GM23338 (cell line): ENCODE measurements at regions not wholly inside any gene's neighbourhood (a gene's known extent, or its start where the extent isn't known, plus 50 kb on each side); places are given as distances from the start of the nearest gene placed in this dataset.

Experiments
- ATAC-seq: fragments of 200-7000 bp; cut with Tn5 transposase; 3 replicates; pipeline ENCODE4 v1.9.1; 2020
- DNase-seq: peaks from one replicate; pipeline ENCODE4 v3.0.0-alpha.2; 2015; ENCODE audit warnings: low spot score
- H2AFZ ChIP-seq: fragments of 200-600 bp; sonication (generic); 2 replicates; pipeline ENCODE4 v1.8.0; 2016; ENCODE audit warnings: antibody characterized with exemption, mild to moderate bottlenecking, moderate library complexity
- H3F3A ChIP-seq: fragments of 200-600 bp; sonication (generic); replicated peaks from 2 replicates; pipeline ENCODE4 v1.8.0; 2017; ENCODE audit warnings: antibody characterized with exemption, mixed run types, low read depth
- H3K27ac ChIP-seq: fragments of 200-600 bp; sonication (generic); 2 replicates; pipeline ENCODE4 v1.6.1; 2016; ENCODE audit warnings: low read depth
- H3K27me3 ChIP-seq: fragments of 200-600 bp; sonication (generic); 2 replicates; pipeline ENCODE4 v1.8.0; 2016; ENCODE audit warnings: mild to moderate bottlenecking, mixed run types, moderate library complexity; ENCODE audit not compliant: insufficient read depth
- H3K36me3 ChIP-seq: fragments of 200-600 bp; sonication (generic); 2 replicates; pipeline ENCODE4 v1.8.0; 2016; ENCODE audit warnings: mild to moderate bottlenecking; ENCODE audit not compliant: insufficient read depth
- H3K4me1 ChIP-seq: fragments of 200-600 bp; sonication (generic); 2 replicates; pipeline ENCODE4 v1.8.0; 2016; ENCODE audit warnings: mild to moderate bottlenecking, moderate library complexity; ENCODE audit not compliant: insufficient read depth
- H3K4me2 ChIP-seq: fragments of 200-600 bp; sonication (generic); 2 replicates; pipeline ENCODE4 v1.7.1; 2017; ENCODE audit warnings: mixed run types
- H3K4me3 ChIP-seq: fragments of 200-600 bp; sonication (generic); 2 replicates; pipeline ENCODE4 v1.6.1; 2016; ENCODE audit warnings: mixed run types
- H3K79me2 ChIP-seq: fragments of 200-600 bp; sonication (generic); replicated peaks from 2 replicates; pipeline ENCODE4 v1.8.0; 2017; ENCODE audit warnings: mild to moderate bottlenecking; ENCODE audit not compliant: insufficient read depth
- H3K9me2 ChIP-seq: fragments of 200-600 bp; sonication (generic); 2 replicates; pipeline ENCODE4 v1.8.0; 2017; ENCODE audit not compliant: insufficient read depth
- H4K20me1 ChIP-seq: fragments of 200-600 bp; sonication (generic); replicated peaks from 2 replicates; pipeline ENCODE4 v1.8.0; 2017; ENCODE audit warnings: mild to moderate bottlenecking; ENCODE audit not compliant: insufficient read depth
- H3K27ac Mint-ChIP-seq: 2 replicates; pipeline ENCODE4 v1.8.0; 2020; ENCODE audit warnings: inconsistent platforms, mild to moderate bottlenecking, moderate library complexity, mixed read lengths
- H3K27me3 Mint-ChIP-seq: 3 replicates; pipeline ENCODE4 v1.8.0; 2022; ENCODE audit warnings: low read depth, mild to moderate bottlenecking, moderate library complexity, mixed read lengths, inconsistent platforms; ENCODE audit not compliant: insufficient read depth, poor library complexity
- H3K36me3 Mint-ChIP-seq: 3 replicates; pipeline ENCODE4 v1.8.0; 2021; ENCODE audit warnings: low read depth, mild to moderate bottlenecking, inconsistent platforms, moderate library complexity, mixed read lengths
- H3K4me1 Mint-ChIP-seq: 3 replicates; pipeline ENCODE4 v1.8.0; 2020; ENCODE audit warnings: mild to moderate bottlenecking, inconsistent platforms, mixed read lengths
- H3K4me3 Mint-ChIP-seq: 3 replicates; pipeline ENCODE4 v1.8.0; 2021; ENCODE audit warnings: moderate library complexity, mild to moderate bottlenecking, inconsistent platforms, mixed read lengths
- H3K9me3 Mint-ChIP-seq: 3 replicates; pipeline ENCODE4 v1.8.0; 2020; ENCODE audit warnings: moderate library complexity, mild to moderate bottlenecking, inconsistent platforms, mixed read lengths
- CREB1 ChIP-seq: fragments of 250-450 bp; sonication (Bioruptor Pico); IDR thresholded peaks from 2 replicates; pipeline ENCODE4 v1.5.0; 2020; ENCODE audit warnings: low read depth, mild to moderate bottlenecking, moderate library complexity
- EZH2 ChIP-seq: fragments of 200-600 bp; sonication (generic); IDR thresholded peaks from one replicate; pipeline ENCODE4 v1.8.0; 2017; ENCODE audit warnings: antibody characterized with exemption, mild to moderate bottlenecking, low read depth; ENCODE audit not compliant: unreplicated experiment
- EZH2phosphoT487 ChIP-seq: fragments of 200-600 bp; sonication (generic); IDR thresholded peaks from one replicate; pipeline ENCODE4 v1.8.1; 2018; ENCODE audit warnings: antibody characterized with exemption; ENCODE audit not compliant: unreplicated experiment
- JUNB ChIP-seq: IDR thresholded peaks from one replicate; pipeline ENCODE4 v1.6.1; 2016; ENCODE audit warnings: antibody characterized with exemption; ENCODE audit not compliant: unreplicated experiment
- NANOG ChIP-seq: IDR thresholded peaks from 2 replicates; pipeline ENCODE4 v1.6.1; 2016; ENCODE audit warnings: antibody characterized with exemption, borderline replicate concordance
- POLR2AphosphoS5 ChIP-seq: IDR thresholded peaks from 2 replicates; pipeline ENCODE4 v1.6.1; 2016; ENCODE audit warnings: antibody characterized with exemption, low read depth
- STAT1 ChIP-seq: IDR thresholded peaks from one replicate; pipeline ENCODE4 v1.6.1; 2016; ENCODE audit warnings: antibody characterized with exemption; ENCODE audit not compliant: unreplicated experiment
- ZNF114 ChIP-seq: fragments of 250-450 bp; sonication (Bioruptor Pico); IDR thresholded peaks from 2 replicates; pipeline ENCODE4 v1.5.0; 2020; ENCODE audit warnings: mild to moderate bottlenecking, moderate library complexity
- ZNF331 ChIP-seq: fragments of 250-450 bp; sonication (Bioruptor Pico); IDR thresholded peaks from 2 replicates; pipeline ENCODE4 v1.5.0; 2020; ENCODE audit warnings: low read depth, mild to moderate bottlenecking, moderate library complexity
- TF ChIP-seq, protein P1 (sequence below), 2 experiments: fragments of 200-600 bp in 1 of 2; sonication (generic) in 1 of 2; conservative IDR thresholded peaks; 2 replicates each; pipeline versions ENCODE4 v1.5.1 to v1.6.1; 2016 to 2017; ENCODE audit warnings: antibody characterized with exemption in 2 of 2, low read depth in 2 of 2, mild to moderate bottlenecking in 2 of 2, moderate library complexity in 1 of 2
- TF ChIP-seq, protein P2 (sequence below): IDR thresholded peaks from one replicate; pipeline ENCODE4 v1.6.1; 2018; ENCODE audit warnings: antibody characterized with exemption; ENCODE audit not compliant: unreplicated experiment
- TF ChIP-seq, protein P3 (sequence below): fragments of 250-450 bp; sonication (Bioruptor Pico); IDR thresholded peaks from 2 replicates; pipeline ENCODE4 v1.5.0; 2020; ENCODE audit warnings: mild to moderate bottlenecking, moderate library complexity
- TF ChIP-seq, protein P4 (sequence below): IDR thresholded peaks from 2 replicates; pipeline ENCODE4 v1.6.1; 2016; ENCODE audit warnings: antibody characterized with exemption

DNA sequence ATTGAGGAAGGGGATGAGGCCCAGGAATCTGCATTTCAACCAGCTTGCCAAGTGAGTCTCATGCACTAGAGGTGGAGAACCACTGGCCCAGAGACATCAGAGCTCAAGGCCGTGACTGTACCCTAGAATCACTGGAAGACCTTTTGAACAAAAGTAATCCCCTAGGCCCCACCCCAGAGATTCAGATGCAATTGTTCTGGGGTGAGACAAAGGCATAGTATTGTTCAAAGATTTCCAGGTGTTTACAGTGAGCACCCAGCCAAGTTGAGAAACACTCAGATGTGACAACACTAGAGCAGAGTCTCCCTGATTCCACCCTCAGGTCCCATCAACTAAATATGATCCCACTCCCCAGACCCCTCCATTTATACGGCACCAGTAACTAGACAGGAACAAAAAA is 290.3 kb upstream of the TLE3 start:
- Histone ChIP-seq H3K79me2 (no peaks in the 10 kb centered on the region), H3K27me3 (no peaks in the 10 kb centered on the region), H3K27ac (no peak overlapping the region), H3K4me3 (no peak overlapping the region), H2AFZ (no peak overlapping the region), H3K4me2 (no peak overlapping the region), H3K36me3 (no peaks in the 10 kb centered on the region), H3K4me1 (no peaks in the 10 kb centered on the region), H3F3A (no peaks in the 10 kb centered on the region), H4K20me1 (no peaks in the 10 kb centered on the region), H3K9me2 (no peaks in the 10 kb centered on the region)
- H3K36me3 Mint-ChIP-seq, result no peaks in the 10 kb centered on the region; the same call in 2 of the 3 replicates
- H3K4me1 Mint-ChIP-seq, result peaks cover 18% of the 10 kb centered on the region
- peaks cover 7% of the 10 kb centered on the region; the same call in 2 of the 3 replicates for H3K9me3 Mint-ChIP-seq
- ATAC-seq, result no peak
- no peak for TF ChIP-seq NANOG
- no peak for TF ChIP-seq ZNF114
- no peak for TF ChIP-seq JUNB
- no peak for TF ChIP-seq ZNF331 (CRISPR knock-in tag)
- TF ChIP-seq, protein P1, sequence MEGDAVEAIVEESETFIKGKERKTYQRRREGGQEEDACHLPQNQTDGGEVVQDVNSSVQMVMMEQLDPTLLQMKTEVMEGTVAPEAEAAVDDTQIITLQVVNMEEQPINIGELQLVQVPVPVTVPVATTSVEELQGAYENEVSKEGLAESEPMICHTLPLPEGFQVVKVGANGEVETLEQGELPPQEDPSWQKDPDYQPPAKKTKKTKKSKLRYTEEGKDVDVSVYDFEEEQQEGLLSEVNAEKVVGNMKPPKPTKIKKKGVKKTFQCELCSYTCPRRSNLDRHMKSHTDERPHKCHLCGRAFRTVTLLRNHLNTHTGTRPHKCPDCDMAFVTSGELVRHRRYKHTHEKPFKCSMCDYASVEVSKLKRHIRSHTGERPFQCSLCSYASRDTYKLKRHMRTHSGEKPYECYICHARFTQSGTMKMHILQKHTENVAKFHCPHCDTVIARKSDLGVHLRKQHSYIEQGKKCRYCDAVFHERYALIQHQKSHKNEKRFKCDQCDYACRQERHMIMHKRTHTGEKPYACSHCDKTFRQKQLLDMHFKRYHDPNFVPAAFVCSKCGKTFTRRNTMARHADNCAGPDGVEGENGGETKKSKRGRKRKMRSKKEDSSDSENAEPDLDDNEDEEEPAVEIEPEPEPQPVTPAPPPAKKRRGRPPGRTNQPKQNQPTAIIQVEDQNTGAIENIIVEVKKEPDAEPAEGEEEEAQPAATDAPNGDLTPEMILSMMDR (conservative IDR thresholded peaks at IDR 0.05; ENCODE audit: low read depth in 2 of 2), result no peak
- TF ChIP-seq CREB1 (CRISPR knock-in tag), result no peak
- TF ChIP-seq, protein P2, sequence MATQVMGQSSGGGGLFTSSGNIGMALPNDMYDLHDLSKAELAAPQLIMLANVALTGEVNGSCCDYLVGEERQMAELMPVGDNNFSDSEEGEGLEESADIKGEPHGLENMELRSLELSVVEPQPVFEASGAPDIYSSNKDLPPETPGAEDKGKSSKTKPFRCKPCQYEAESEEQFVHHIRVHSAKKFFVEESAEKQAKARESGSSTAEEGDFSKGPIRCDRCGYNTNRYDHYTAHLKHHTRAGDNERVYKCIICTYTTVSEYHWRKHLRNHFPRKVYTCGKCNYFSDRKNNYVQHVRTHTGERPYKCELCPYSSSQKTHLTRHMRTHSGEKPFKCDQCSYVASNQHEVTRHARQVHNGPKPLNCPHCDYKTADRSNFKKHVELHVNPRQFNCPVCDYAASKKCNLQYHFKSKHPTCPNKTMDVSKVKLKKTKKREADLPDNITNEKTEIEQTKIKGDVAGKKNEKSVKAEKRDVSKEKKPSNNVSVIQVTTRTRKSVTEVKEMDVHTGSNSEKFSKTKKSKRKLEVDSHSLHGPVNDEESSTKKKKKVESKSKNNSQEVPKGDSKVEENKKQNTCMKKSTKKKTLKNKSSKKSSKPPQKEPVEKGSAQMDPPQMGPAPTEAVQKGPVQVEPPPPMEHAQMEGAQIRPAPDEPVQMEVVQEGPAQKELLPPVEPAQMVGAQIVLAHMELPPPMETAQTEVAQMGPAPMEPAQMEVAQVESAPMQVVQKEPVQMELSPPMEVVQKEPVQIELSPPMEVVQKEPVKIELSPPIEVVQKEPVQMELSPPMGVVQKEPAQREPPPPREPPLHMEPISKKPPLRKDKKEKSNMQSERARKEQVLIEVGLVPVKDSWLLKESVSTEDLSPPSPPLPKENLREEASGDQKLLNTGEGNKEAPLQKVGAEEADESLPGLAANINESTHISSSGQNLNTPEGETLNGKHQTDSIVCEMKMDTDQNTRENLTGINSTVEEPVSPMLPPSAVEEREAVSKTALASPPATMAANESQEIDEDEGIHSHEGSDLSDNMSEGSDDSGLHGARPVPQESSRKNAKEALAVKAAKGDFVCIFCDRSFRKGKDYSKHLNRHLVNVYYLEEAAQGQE, result no peak
- no peak for TF ChIP-seq POLR2AphosphoS5
- TF ChIP-seq EZH2phosphoT487, result no peak
- TF ChIP-seq, protein P3, sequence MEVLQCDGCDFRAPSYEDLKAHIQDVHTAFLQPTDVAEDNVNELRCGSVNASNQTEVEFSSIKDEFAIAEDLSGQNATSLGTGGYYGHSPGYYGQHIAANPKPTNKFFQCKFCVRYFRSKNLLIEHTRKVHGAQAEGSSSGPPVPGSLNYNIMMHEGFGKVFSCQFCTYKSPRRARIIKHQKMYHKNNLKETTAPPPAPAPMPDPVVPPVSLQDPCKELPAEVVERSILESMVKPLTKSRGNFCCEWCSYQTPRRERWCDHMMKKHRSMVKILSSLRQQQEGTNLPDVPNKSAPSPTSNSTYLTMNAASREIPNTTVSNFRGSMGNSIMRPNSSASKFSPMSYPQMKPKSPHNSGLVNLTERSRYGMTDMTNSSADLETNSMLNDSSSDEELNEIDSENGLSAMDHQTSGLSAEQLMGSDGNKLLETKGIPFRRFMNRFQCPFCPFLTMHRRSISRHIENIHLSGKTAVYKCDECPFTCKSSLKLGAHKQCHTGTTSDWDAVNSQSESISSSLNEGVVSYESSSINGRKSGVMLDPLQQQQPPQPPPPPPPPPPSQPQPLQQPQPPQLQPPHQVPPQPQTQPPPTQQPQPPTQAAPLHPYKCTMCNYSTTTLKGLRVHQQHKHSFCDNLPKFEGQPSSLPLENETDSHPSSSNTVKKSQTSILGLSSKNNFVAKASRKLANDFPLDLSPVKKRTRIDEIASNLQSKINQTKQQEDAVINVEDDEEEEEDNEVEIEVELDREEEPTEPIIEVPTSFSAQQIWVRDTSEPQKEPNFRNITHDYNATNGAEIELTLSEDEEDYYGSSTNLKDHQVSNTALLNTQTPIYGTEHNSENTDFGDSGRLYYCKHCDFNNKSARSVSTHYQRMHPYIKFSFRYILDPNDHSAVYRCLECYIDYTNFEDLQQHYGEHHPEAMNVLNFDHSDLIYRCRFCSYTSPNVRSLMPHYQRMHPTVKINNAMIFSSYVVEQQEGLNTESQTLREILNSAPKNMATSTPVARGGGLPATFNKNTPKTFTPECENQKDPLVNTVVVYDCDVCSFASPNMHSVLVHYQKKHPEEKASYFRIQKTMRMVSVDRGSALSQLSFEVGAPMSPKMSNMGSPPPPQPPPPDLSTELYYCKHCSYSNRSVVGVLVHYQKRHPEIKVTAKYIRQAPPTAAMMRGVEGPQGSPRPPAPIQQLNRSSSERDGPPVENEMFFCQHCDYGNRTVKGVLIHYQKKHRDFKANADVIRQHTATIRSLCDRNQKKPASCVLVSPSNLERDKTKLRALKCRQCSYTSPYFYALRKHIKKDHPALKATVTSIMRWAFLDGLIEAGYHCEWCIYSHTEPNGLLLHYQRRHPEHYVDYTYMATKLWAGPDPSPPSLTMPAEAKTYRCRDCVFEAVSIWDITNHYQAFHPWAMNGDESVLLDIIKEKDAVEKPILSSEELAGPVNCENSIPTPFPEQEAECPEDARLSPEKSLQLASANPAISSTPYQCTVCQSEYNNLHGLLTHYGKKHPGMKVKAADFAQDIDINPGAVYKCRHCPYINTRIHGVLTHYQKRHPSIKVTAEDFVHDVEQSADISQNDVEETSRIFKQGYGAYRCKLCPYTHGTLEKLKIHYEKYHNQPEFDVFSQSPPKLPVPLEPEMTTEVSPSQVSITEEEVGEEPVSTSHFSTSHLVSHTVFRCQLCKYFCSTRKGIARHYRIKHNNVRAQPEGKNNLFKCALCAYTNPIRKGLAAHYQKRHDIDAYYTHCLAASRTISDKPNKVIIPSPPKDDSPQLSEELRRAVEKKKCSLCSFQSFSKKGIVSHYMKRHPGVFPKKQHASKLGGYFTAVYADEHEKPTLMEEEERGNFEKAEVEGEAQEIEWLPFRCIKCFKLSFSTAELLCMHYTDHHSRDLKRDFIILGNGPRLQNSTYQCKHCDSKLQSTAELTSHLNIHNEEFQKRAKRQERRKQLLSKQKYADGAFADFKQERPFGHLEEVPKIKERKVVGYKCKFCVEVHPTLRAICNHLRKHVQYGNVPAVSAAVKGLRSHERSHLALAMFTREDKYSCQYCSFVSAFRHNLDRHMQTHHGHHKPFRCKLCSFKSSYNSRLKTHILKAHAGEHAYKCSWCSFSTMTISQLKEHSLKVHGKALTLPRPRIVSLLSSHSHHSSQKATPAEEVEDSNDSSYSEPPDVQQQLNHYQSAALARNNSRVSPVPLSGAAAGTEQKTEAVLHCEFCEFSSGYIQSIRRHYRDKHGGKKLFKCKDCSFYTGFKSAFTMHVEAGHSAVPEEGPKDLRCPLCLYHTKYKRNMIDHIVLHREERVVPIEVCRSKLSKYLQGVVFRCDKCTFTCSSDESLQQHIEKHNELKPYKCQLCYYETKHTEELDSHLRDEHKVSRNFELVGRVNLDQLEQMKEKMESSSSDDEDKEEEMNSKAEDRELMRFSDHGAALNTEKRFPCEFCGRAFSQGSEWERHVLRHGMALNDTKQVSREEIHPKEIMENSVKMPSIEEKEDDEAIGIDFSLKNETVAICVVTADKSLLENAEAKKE (CRISPR knock-in tag), result no peak
- TF ChIP-seq, protein P4, sequence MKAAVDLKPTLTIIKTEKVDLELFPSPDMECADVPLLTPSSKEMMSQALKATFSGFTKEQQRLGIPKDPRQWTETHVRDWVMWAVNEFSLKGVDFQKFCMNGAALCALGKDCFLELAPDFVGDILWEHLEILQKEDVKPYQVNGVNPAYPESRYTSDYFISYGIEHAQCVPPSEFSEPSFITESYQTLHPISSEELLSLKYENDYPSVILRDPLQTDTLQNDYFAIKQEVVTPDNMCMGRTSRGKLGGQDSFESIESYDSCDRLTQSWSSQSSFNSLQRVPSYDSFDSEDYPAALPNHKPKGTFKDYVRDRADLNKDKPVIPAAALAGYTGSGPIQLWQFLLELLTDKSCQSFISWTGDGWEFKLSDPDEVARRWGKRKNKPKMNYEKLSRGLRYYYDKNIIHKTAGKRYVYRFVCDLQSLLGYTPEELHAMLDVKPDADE, result no peak
- no peak for TF ChIP-seq EZH2
- TF ChIP-seq STAT1, result no peak
- H3K27me3 Mint-ChIP-seq, result peaks cover 5% of the 10 kb centered on the region
- no peak overlapping the region for H3K27ac Mint-ChIP-seq
- DNase-seq, result no peak
- no peak overlapping the region for H3K4me3 Mint-ChIP-seq
